HG02938 (cell line): ENCODE measurements at regions not wholly inside any gene's neighbourhood (a gene's known extent, or its start where the extent isn't known, plus 50 kb on each side); places are given as distances from the start of the nearest gene placed in this dataset.

ENCODE experiments used
- ATAC-seq: cut with Tn5 transposase; IDR thresholded peaks from one replicate; pipeline ENCODE4 v1.9.1; 2021; ENCODE audit warnings: mild to moderate bottlenecking, moderate library complexity; ENCODE audit not compliant: unreplicated experiment

- ATAC-seq = no peak
These were observed 171.8 kb downstream of the DACT1 start for GRCh38 chr14:58809520-58809919.

DNA sequence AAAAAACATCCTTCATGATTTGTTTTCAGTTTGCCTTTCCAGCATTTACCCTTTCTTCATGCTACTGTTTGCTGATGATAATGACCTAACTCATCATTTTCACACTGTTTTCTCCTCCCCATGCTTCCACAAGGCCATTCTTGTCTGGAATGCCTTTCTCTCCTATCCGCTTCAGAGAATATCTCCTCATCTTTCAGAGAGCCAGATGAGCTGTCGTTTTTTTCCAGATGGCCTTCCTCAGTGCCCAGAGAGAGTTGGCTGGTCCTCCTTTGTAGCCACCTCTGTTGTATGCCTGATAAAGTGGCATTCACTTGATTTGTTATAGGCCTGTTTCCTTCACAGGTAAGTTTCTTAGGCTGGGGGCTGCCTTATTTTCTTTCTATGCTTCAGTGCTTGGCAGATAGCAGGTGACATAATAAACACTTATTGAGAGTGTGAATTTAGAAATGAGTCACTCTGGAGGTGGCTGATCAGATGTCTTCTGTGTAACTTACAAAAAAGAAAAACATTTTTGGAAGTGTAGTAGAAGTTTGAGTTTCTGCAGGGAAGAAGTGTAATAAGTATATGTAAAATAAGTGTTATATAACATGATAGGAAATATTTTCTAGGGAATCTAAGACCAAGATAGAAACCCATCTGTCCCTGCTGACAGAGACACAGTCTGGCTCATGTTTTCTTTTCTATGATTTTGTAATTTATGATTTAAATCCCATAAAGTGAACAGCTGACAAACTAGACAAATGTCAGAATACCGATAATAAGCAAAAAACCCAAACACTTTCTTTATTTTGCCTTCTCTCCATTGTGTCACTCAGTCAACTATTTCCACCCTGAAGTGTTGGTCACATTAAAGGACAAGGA is 174.5 kb downstream of the DACT1 start:
- ATAC-seq = peak; percentile 83

DNA sequence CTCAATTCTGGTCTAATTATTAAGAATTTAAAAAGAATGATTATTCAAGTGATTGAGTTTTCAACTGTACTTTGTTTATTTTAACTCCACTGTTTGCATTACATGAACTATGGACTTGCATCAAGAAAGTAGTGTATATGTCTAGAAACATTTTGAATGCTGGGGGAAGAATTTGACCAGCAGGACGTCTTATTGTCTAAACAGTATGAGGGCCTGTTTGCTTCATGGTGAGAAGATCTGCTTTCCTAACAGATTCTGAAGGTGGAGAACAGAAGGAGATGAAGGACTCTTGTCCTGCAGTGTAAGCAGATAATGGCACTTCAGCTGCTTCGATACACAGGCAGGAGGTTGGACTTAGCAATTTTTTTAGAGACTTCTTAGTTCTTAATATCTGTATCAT is 176.0 kb downstream of the DACT1 start:
- no peak for ATAC-seq

DNA sequence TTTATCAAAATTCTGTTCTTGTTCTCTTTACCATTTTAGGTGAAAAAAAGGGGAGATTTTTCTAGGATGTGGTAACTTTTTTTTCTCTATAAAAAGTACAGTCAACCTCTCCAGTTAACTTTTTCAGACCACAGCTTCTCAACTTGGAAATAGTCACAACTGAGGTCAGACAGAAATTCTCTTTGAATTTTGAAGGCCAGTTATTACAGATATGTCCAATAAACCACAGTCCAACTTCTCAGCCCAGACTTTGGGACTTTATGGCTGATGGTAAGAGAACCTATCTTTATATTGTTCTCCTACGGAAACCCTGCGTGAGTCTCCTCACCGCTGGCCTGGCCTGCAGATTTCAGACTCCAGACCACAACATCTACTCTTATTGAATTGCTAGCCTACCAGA is 176.7 kb downstream of the DACT1 start:
- ATAC-seq = no peak

DNA sequence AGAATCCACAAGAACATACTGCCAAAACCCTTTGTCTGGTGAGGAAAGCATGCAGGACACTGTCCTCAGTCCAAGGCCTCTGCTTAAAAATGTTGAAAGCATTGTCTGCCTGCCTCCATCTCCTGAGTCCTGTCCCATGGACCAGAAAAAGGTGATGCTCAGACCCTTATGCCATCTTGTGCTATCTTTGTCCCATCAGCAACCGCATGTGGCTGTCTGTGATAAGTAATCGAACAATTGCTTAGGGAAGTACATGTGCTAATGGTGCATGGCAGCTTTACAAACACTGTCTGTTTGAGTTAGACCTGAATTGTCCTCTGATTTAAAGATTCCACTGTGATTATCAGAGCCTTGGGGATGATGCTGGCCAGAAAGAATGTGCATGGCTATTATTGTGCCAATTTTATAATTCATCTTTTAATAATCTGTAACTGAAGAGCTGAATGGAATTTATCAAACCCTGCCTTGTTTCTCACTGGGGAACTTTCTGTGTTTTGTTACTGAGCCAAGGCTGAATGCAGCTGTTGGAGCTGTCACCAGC is 177.5 kb downstream of the DACT1 start:
- ATAC-seq = no peak

- no peak for ATAC-seq
These were observed 178.0 kb downstream of the DACT1 start for GRCh38 chr14:58815794-58816193.

GRCh38 chr14:58816416-58817115 is 178.8 kb downstream of the DACT1 start:
- ATAC-seq = no peak

DNA sequence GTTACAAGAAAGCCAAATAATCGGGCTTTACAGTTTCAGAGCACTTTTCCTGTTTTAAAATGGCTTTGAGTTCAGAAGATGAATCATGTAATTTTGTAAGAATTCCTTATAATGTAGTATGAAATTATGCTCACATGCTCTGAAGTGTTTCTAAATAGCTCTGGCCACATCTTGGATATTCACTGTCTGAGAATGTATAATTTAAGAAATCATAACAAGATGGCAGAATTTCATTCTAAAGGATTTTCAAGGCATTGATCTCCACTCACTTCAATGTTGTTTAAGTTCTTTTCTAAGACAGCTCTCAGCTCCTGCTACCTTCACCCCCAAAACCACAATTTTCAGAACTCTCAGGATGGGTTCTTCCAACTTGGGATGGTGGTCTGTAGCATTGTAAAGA is 180.1 kb downstream of the DACT1 start:
- ATAC-seq = no peak

- no peak for ATAC-seq
These were observed 182.3 kb downstream of the DACT1 start for GRCh38 chr14:58820032-58820431.

DNA sequence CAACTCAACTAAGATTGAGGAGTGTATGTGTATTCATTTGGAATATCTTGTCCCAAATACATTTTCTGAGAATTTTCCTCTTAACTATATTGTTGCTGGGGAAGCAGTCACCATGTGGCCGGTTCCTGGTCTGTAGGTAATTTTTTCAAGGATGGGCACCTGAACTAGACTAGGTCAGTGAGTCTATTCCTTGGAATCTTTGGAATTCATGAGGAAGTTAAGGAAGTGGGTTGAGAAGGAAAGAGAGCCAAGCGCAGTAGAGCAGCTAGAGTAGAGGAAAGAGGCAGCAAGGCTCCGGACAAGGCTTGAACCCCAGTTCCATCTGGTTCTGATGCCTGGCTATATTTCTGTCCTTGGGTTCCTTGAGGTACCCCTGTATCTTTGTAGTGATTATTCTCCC is 183.7 kb downstream of the DACT1 start:
- no peak for ATAC-seq

DNA sequence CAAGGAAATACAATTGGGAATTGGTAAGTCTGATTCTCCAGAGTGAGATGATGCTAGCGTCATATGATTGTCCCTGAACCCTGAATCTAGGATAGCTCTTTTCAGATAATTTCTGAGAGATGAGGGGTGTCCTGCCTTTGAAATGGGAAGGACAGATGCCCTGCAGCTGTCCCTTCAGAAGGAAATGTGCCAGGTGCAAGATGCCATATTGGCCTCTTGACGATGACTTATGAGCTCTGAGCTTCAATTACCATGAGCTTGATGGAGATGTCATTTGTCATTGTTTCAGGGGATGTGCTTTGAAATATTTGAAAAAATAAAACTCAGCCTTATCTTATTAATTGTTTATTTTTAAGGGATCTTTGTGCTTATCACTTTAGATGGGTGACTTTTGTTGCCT is 185.1 kb downstream of the DACT1 start:
- ATAC-seq = no peak

GRCh38 chr14:58823312-58823711 is 185.6 kb downstream of the DACT1 start:
- no peak for ATAC-seq

GRCh38 chr14:58824106-58824505 is 186.3 kb downstream of the DACT1 start:
- ATAC-seq = no peak

DNA sequence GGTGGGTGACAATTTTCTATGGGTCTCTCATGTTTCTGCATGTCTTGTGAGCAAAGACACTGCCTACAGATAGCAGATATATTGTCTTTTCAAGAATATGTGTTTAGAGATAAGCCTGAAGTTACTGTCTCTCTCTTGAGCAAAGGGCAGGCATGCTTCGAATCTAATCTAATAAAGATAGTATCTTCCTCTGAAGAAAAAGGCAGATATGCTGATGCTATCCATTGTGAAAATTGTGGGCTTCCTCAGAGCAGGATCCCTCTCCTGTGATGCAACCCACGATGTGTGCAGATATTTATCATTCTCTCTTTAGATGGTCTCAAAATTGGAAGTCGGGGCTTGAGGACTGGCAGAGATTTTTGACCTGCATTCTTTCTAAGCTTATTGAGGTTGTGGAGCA is 187.0 kb downstream of the DACT1 start:
- no peak for ATAC-seq

GRCh38 chr14:58825606-58826005 is 187.8 kb downstream of the DACT1 start:
- no peak for ATAC-seq

GRCh38 chr14:58826845-58827686 is 189.3 kb downstream of the DACT1 start:
- no peak for ATAC-seq

DNA sequence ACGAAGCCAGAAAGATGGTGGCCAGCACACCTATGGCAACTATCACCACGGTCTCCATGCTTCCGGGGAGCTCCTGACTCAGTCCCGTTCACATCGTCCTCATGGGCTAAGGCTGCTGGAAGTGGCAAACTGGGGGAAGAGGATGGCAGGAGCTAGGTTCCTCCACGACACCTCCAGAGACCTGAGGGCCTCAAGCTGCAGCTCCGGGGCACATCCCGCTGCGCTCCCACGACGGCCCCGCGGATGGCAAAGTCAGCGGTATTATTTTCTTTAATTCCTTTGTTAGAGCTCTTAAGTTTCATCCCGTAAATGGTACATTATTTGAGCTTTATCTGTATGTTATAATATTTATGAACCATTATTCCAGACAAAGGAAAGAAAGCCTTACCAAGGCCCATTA is 190.5 kb downstream of the DACT1 start:
- no peak for ATAC-seq

- no peak for ATAC-seq
These were observed 191.8 kb downstream of the DACT1 start for GRCh38 chr14:58829594-58829993.

GRCh38 chr14:58830121-58830520 is 192.4 kb downstream of the DACT1 start:
- no peak for ATAC-seq

DNA sequence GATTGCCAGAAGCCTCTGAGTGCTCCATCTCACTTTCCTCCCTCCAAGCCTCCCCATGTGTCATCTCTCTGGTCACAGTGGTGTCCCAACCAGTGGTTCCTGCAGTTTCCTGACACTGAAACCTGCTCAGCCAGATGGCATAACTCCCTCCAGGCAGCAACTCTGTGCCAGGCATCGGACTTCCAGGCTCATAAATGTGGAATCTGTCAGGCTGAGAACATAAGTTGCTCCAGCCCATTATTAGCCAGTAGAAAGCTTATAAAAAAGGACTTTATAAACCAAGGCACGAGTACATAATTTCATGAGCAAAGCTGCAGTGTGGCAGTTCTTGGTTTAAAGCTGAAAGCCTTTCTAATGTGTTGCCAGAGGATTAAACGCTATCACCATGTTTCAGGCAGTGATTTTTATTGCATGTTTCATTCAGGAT is 194.3 kb downstream of the DACT1 start:
- no peak for ATAC-seq
